ENCODE measurements at regions not wholly inside any gene's neighbourhood (a gene's known extent, or its start where the extent isn't known, plus 50 kb on each side); places are given as distances from the start of the nearest gene placed in this dataset.

DNA sequence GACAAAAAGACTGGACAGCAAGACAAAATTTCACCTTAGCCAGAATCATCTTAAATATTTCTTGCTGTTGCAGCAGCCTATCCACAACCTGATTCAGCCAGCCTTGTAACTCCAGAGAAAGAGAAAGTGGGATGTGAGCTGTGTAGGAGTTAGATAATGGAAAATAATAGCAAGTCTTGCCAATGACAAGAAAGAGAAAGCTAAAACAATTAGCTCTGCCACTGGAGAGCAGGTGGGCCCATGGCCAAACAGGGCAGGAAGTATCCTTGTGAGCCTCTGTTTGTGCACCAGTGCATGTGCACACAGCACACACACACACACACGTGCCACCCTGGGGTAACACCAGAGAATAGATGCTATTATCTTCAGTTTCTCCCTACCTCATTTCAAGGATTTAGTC lies 106.0 kb upstream of the CCDC196 start:
- DNase-seq, result peak; percentile 41

- DNase-seq, result no peak
These were observed 104.4 kb upstream of the CCDC196 start for GRCh38 chr14:66381755-66382154.

- DNase-seq, result no peak
These were observed 102.9 kb upstream of the CCDC196 start for GRCh38 chr14:66383257-66383656.

DNA sequence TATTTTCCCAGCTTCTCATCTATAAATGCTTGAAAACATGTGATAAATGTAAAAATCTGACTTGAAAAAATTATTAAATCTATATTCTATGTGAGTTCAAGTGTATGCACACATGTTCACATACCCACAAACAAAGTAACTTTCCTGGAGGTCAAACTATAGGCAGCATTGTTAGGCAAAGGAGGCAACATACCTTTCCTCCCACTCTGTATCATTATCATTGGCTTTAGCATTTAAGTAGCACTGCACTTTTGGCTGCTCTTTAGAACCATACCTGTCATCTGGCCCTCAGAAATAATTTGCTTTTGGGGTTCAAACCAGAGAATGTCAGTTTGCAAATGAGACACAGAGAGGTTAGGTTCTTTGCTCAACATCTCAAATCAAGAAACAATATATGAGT lies 102.4 kb upstream of the CCDC196 start:
- DNase-seq, result no peak

- DNase-seq, result no peak
These were observed 97.7 kb upstream of the CCDC196 start for GRCh38 chr14:66388516-66388915.

DNA sequence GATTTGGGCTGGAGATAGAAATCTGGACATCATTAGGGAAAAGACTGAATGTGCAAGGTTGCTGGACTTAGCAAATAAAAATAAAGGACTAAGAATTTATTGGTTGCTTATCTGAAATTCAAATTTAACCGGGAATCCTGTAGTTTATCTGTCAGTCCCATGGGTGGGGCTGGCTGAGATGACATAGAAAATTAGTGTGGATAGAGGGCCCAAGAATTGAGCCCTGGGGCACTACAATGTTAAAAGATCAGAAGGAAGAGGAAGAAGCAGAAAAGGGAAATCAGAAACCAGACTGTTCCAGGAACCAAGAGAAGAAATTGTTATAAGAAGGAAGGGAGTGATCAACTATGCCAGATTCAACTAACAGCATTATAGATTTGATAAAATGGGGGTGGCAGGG lies 96.7 kb upstream of the CCDC196 start:
- no peak for DNase-seq

- peak; percentile 81 for DNase-seq
These were observed 90.9 kb upstream of the CCDC196 start for GRCh38 chr14:66395300-66395699.

GRCh38 chr14:66396164-66396563 lies 90.0 kb upstream of the CCDC196 start:
- no peak for DNase-seq

GRCh38 chr14:66398437-66398836 lies 87.7 kb upstream of the CCDC196 start:
- DNase-seq, result no peak

DNA sequence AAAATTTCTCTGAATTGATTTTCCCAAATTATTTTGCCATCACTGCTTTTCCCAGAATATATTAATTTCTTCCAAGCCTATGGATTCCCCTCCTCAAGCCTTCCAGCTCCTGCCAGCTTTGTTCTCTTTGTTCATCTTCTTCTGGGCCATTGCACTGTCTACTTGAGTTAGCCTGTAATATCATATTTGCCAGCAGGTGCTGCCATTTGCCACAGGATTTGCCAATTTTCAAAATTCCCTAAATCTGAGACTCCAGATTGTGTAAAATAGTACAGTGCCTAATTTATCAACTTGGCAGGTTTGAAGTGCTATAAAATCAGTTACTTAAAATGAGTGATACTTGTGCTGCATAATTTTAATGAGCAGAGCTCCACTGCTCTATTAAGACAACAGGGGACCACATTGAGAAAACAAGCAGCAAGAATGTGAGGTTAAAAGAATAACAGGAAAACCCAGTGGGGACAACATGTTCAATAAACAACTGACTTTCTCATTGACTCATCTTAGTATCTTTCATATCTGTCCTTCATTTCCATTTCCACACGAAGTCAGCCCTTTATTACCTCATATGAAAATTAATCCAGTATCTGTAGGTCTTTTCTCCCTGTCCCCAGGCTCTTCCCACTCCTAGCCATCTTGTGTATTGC lies 84.6 kb upstream of the CCDC196 start:
- peak; percentile 55 for DNase-seq

- DNase-seq, result no peak
These were observed 83.0 kb upstream of the CCDC196 start for GRCh38 chr14:66403183-66403582.

- no peak for DNase-seq
These were observed 82.1 kb upstream of the CCDC196 start for GRCh38 chr14:66404051-66404545.

DNA sequence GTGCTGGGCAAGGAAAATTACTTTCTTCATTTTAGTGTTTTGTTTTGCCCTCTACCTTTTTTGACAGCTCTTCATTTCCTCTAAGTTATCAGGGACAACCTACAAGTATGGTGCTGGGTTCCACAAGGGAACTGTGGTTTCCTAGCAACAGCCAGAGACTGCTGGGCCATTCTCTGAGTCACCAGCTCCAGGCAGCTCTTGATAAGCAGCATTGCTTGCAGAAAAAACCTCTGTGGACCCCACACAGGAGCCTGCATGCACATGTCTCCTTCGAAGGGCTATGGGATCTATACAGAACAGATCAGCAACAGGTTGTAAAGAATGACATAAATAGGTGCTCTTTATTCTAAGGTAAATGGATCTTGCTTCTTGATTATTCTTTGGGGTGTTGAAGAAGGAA lies 81.0 kb upstream of the CCDC196 start:
- peak; percentile 15 for DNase-seq

DNA sequence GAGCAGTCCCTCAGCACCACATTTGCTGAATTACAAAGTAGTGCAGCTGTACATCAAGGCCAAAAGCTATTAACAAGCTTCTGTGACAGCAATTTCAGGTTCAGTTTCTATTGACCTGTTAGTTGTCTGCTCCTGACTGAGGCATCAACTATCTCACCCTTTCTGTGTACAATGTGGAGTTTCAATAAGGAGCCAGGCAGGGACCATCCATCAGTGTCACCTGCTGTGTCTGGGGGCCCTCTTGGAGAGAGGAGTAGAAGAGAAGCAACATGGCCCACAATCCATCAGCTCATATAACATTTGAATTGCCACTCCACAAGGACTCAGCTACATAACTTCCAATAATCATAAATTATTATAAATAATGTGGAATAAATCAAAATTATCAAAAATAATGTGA lies 72.3 kb upstream of the CCDC196 start:
- DNase-seq, result no peak

DNA sequence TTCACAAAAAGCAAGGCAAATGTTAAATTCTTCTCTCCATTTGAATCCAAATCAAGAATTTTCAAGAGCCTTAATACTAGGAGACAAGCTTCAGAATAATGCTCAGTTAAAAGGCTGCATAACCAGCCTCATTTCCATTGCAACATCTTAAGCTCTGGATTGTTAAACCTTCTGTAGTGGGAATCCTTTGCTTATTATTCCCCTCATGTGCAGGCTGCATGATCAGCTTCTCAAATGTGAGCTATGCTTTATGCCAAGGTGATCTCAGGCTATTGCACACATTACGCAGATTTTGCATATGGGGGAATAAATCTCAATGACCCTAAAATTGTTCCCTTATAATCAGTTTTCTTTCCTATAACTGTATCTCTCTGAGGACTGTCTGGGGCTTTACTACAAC lies 71.7 kb upstream of the CCDC196 start:
- DNase-seq, result no peak

DNA sequence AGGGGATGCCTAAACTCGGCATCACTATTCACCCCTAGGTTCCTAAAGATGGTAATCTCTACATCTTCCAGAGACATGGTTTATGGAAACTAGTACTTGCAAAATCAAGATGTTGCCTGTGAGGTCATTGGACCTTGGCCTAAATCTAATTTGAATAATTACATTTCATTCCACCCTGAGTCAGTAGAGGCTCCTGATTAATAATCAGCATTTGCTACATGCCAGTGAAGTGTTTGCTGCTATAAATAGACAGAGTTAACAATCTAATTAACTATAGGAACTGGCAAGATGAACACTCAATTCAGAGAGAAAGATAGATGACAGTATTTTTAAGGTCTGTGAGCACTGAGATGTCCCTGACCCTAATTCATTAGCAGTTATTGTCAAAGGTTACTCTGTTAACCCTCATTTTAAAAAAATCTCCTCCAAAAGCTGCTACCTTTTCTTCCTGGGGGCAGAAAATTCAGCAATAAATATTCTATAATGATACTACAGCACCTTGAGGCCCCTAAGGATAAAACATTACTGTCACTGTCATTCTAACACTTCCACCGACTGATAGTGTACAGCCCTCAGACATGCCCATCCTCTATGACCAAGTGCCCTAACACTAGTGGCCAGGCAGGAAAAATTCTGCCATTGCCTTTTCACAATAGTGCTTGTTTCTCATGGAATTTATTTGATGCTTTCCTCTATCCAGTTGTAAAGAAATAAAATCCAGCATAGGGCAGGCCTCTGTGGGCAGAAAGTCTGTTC lies 65.7 kb upstream of the CCDC196 start:
- no peak for DNase-seq

GRCh38 chr14:66421990-66422946 lies 63.9 kb upstream of the CCDC196 start:
- no peak for DNase-seq

- DNase-seq, result no peak
These were observed 60.8 kb upstream of the CCDC196 start for GRCh38 chr14:66425402-66425801.

DNA sequence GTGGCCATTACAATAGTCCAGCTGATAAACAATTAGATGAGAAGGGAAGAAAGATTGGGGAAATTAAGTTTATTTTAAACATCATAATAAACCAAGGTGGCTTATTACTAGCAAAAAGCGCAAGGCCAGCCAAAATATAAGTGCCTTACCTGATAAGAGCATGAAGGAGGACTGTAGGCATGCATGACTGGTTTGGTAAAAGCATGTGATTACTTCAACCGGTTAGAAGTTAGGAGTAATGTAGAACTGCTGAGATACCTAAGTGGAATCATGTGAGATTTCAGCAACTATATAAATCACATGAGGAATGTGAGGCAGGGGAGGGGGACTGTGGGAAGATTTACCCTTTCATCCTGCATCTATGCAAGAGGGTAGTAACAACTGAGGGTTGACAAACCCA lies 59.7 kb upstream of the CCDC196 start:
- DNase-seq, result peak; percentile 90

DNA sequence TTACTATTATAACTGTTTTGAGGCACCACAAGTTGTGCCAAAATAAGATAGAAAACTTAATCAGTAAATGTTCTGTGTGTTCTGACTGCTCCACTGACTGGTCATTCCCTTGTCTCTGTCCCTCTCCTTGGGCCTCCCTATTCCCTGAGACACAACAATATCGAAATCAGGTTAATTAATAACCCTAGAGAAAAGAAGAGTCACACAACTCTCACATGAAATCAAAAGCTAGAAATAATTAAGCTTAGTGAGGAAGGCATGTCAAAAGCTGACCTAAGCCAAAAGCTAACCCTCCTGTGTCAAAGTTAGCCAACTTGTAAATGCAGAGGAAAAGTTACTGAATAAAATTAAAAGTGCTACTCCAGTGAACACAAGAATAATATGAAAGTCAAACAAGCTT lies 53.8 kb upstream of the CCDC196 start:
- no peak for DNase-seq

- DNase-seq, result no peak
These were observed 51.7 kb upstream of the CCDC196 start for GRCh38 chr14:66434464-66434863.

- no peak for DNase-seq
These were observed 50.5 kb upstream of the CCDC196 start for GRCh38 chr14:66435683-66436082.
